GM12878 (cell line): ENCODE measurements at regions not wholly inside any gene's neighbourhood (a gene's known extent, or its start where the extent isn't known, plus 50 kb on each side); places are given as distances from the start of the nearest gene placed in this dataset.

Experiments used
- BHLHE40 ChIP-seq, 2 experiments: fragments of 450-650 bp in 1 of 2; IDR thresholded peaks; 2 replicates each; pipeline ENCODE4 v1.6.1; 2011 to 2017; ENCODE audit warnings: low read depth in 2 of 2, borderline replicate concordance in 1 of 2, improper control_type of control experiment in 1 of 2, low read length in 1 of 2, mild to moderate bottlenecking in 1 of 2
- CTCF ChIP-seq, 3 experiments: IDR thresholded peaks in 2 of 3; conservative IDR thresholded peaks in 1 of 3; 2 replicates each; pipeline ENCODE4 v1.5.1; 2011; ENCODE audit warnings: low read depth in 3 of 3, low read length in 3 of 3, mild to moderate bottlenecking in 3 of 3, control low read depth in 2 of 3, moderate library complexity in 2 of 3, inconsistent platforms in 1 of 3, mixed read lengths in 1 of 3; ENCODE audit not compliant: control insufficient read depth in 2 of 3, insufficient read depth in 1 of 3; ENCODE audit errors: extremely low read depth in 1 of 3
- HCFC1 ChIP-seq: fragments of 150-350 bp; IDR thresholded peaks from 2 replicates; pipeline ENCODE4 v1.6.1; 2014; ENCODE audit warnings: low read length
- POLR2AphosphoS5 ChIP-seq: IDR thresholded peaks from 2 replicates; pipeline ENCODE4 v1.6.1; 2011; ENCODE audit warnings: mild to moderate bottlenecking, low read length, inconsistent platforms
- TF ChIP-seq, protein P1 (sequence below): IDR thresholded peaks from 2 replicates; pipeline ENCODE4 v1.6.1; 2011; ENCODE audit warnings: borderline replicate concordance, low read depth, mild to moderate bottlenecking, moderate library complexity, mixed read lengths, low read length; ENCODE audit not compliant: insufficient read depth; ENCODE audit errors: extremely low read length

- TF ChIP-seq, protein P1, sequence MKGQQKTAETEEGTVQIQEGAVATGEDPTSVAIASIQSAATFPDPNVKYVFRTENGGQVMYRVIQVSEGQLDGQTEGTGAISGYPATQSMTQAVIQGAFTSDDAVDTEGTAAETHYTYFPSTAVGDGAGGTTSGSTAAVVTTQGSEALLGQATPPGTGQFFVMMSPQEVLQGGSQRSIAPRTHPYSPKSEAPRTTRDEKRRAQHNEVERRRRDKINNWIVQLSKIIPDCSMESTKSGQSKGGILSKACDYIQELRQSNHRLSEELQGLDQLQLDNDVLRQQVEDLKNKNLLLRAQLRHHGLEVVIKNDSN, result no peak
- no peak for TF ChIP-seq BHLHE40 (IDR thresholded peaks at IDR 0.05; ENCODE audit: borderline replicate concordance in 1 of 2, low read depth in 2 of 2, low read length in 1 of 2)
- TF ChIP-seq POLR2AphosphoS5, result no peak
- no peak for TF ChIP-seq CTCF (IDR thresholded peaks at IDR 0.05 in 2 of 3, conservative IDR thresholded peaks at IDR 0.05 in 1 of 3; ENCODE audit: control insufficient read depth in 2 of 3, extremely low read depth in 1 of 3, insufficient read depth in 1 of 3, low read depth in 3 of 3, low read length in 3 of 3)
- no peak for TF ChIP-seq HCFC1
Observed at GRCh38 chr21:24730661-24731060, 876.6 kb downstream of the MRPL39 start.
